ENCODE measurements at regions not wholly inside any gene's neighbourhood (a gene's known extent, or its start where the extent isn't known, plus 50 kb on each side); places are given as distances from the start of the nearest gene placed in this dataset.

- Histone ChIP-seq H3K9me3 (peaks cover 0 to 14% (median 4%) of the 10 kb centered on the region in 8 donors), H3K36me3 (no peaks in the 10 kb centered on the region), H3K4me1 (peaks cover 0 to 6% (median 0%) of the 10 kb centered on the region in 6 donors), H3K27ac (no peak overlapping the region), H3K4me3 (no peak overlapping the region), H3K27me3 (replicated peaks in 1 of 7) (no peaks in the 10 kb centered on the region)
- intact Hi-C loops (cut with DNase I; ENCODE audit: low total_unique reads): no loop called here
- TF ChIP-seq CTCF (IDR thresholded peaks at IDR 0.05 in 8 of 11, conservative IDR thresholded peaks at IDR 0.05 in 3 of 11) (no peak), POLR2AphosphoS5 (IDR thresholded peaks at IDR 0.05) (no peak), POLR2A (IDR thresholded peaks at IDR 0.05) (no peak)
- DNase-seq: no peak
- 60 to 73% (median 64%) methylated on average over 2 of the region's 2 CpGs for WGBS, 5 donors
These were observed 1290.3 kb downstream of the XPNPEP1 start for GRCh38 chr10:108633046-108633445.

GRCh38 chr10:108632144-108632543, 1291.2 kb downstream of the XPNPEP1 start:
- WGBS, 5 donors: 29 to 83% (median 47%) methylated on average over 1 of the region's 1 CpG
- intact Hi-C loops (cut with DNase I; ENCODE audit: low total_unique reads): no loop called here

GRCh38 chr10:108631332-108631731, 1292.0 kb downstream of the XPNPEP1 start:
- DNase-seq: no peak
- peaks cover 0 to 5% (median 0%) of the 10 kb centered on the region in 8 donors for H3K9me3 ChIP-seq
- no peaks in the 10 kb centered on the region for H3K36me3 ChIP-seq
- peaks cover 0 to 6% (median 0%) of the 10 kb centered on the region in 6 donors for H3K4me1 ChIP-seq
- TF ChIP-seq POLR2AphosphoS5 (IDR thresholded peaks at IDR 0.05) (no peak), POLR2A (IDR thresholded peaks at IDR 0.05) (no peak), CTCF (IDR thresholded peaks at IDR 0.05 in 8 of 11, conservative IDR thresholded peaks at IDR 0.05 in 3 of 11) (no peak)
- intact Hi-C loops (cut with DNase I; ENCODE audit: low total_unique reads): no loop called here
- H3K27me3 ChIP-seq (replicated peaks in 1 of 7): no peaks in the 10 kb centered on the region
- H3K27ac ChIP-seq: peak overlapping the region in 2 of 8 donors; percentile 18 to 45
- no peak overlapping the region for H3K4me3 ChIP-seq
- WGBS, 5 donors: 61 to 75% (median 69%) methylated on average over 2 of the region's 2 CpGs

More at GRCh38 chr10:108632144-108632543, 1291.2 kb downstream of the XPNPEP1 start:
- no peak overlapping the region for H3K27ac ChIP-seq
- DNase-seq: no peak
- H3K36me3 ChIP-seq: no peaks in the 10 kb centered on the region
- no peak for TF ChIP-seq POLR2A (IDR thresholded peaks at IDR 0.05)
- TF ChIP-seq POLR2AphosphoS5 (IDR thresholded peaks at IDR 0.05): no peak
- no peak for TF ChIP-seq CTCF (IDR thresholded peaks at IDR 0.05 in 8 of 11, conservative IDR thresholded peaks at IDR 0.05 in 3 of 11)
- no peaks in the 10 kb centered on the region for H3K27me3 ChIP-seq (replicated peaks in 1 of 7)
- H3K4me1 ChIP-seq: peaks cover 0 to 6% (median 0%) of the 10 kb centered on the region in 6 donors
- H3K9me3 ChIP-seq: peaks cover 0 to 13% (median 2%) of the 10 kb centered on the region in 8 donors
- H3K4me3 ChIP-seq: no peak overlapping the region

- H3K27me3 ChIP-seq (replicated peaks in 1 of 7): no peaks in the 10 kb centered on the region
- DNase-seq: no peak
- no peak overlapping the region for H3K27ac ChIP-seq
- intact Hi-C loops (cut with DNase I; ENCODE audit: low total_unique reads): no loop called here
- no peak overlapping the region for H3K4me3 ChIP-seq
- H3K36me3 ChIP-seq: no peaks in the 10 kb centered on the region
- peaks cover 0 to 6% (median 0%) of the 10 kb centered on the region in 6 donors for H3K4me1 ChIP-seq
- H3K9me3 ChIP-seq: no peaks in the 10 kb centered on the region
- no peak for TF ChIP-seq POLR2A (IDR thresholded peaks at IDR 0.05)
- TF ChIP-seq POLR2AphosphoS5 (IDR thresholded peaks at IDR 0.05): no peak
- no peak for TF ChIP-seq CTCF (IDR thresholded peaks at IDR 0.05 in 8 of 11, conservative IDR thresholded peaks at IDR 0.05 in 3 of 11)
- 55 to 79% (median 65%) methylated on average over 3 of the region's 3 CpGs for WGBS, 5 donors
These were observed 1293.5 kb downstream of the XPNPEP1 start for GRCh38 chr10:108629834-108630233.

Measured in spleen (tissue), 11 donors.